Pancreas (tissue), 10 donors: ENCODE measurements at regions not wholly inside any gene's neighbourhood (a gene's known extent, or its start where the extent isn't known, plus 50 kb on each side); places are given as distances from the start of the nearest gene placed in this dataset.

ENCODE experiments used
- ATAC-seq, 4 donors: fragments of 200-7000 bp; cut with Tn5 transposase; one replicate each; pipeline versions ENCODE4 v1.8.0 to v1.9.1; 2020; ENCODE audit warnings: mild to moderate bottlenecking in 4 of 4, moderate library complexity in 4 of 4
- DNase-seq, 6 donors: peaks; one replicate each; pipeline ENCODE4 v3.0.0-alpha.2; 2020
- FAIRE-seq: peaks from 2 replicates; lab custom pipeline; 2012; peaks lifted over from hg19 to GRCh38; lab: Jason Lieb, UNC
- H3K27ac ChIP-seq, 4 donors: fragments of 200-600 bp; sonication (generic); 1 replicate in 3 of 4; 2 replicates in 1 of 4; pipeline versions ENCODE4 v1.5.0 to v1.8.0; 2020
- H3K27me3 ChIP-seq, 4 donors: fragments of 200-600 bp; one replicate each; pipeline ENCODE4 v1.8.0; 2021
- H3K36me3 ChIP-seq, 3 donors: fragments of 200-600 bp; sonication (generic) in 1 of 3; one replicate each; pipeline versions ENCODE4 v1.5.0 to v1.8.0; 2020 to 2021
- H3K4me1 ChIP-seq, 3 donors: fragments of 200-600 bp; one replicate each; pipeline ENCODE4 v1.8.0; 2021
- H3K4me3 ChIP-seq, 4 donors: fragments of 200-600 bp; sonication (generic) in 2 of 4; one replicate each; pipeline versions ENCODE4 v1.5.0 to v1.8.0; 2020 to 2021
- H3K9me3 ChIP-seq, 4 donors: fragments of 200-600 bp; one replicate each; pipeline ENCODE4 v1.8.0; 2021
- WGBS, 2 donors: extraction: QIAGEN DNeasy Blood & Tissue Kit; methylation state at CpG; one replicate each; pipeline ENCODE4 v1.1.7; 2013; 5-methylcytosine and 5-hydroxymethylcytosine counted together
- intact Hi-C, 3 donors: fragments of 100-400 bp; cut with DNase I; formaldehyde crosslinking; loops; one replicate each; pipeline versions ENCODE4 v1.11.1 to v1.14.2; 2022
- TF ChIP-seq, protein P1 (sequence below), 4 donors: fragments of 200-600 bp; sonication (generic) in 3 of 4; IDR thresholded peaks; one replicate each; pipeline versions ENCODE4 v1.5.0 to v1.8.0; 2021; ENCODE audit warnings: antibody characterized with exemption in 4 of 4
- donor health status: healthy with polysubstance abuse.
- donor health status: DM: no; HTN: no; CAD: no; lungs with moderate emphysema.
- donor health status: DM: no; HTN: no; CAD: no.
- donor health status: control.
- donor health status: control.
- donor health status: Bipolar disorder and iron deficiency.
- donor health status: DM: yes; HTN: yes; CAD: no.
- donor health status: DM: no; HTN: no; CAD: no.
- donor health status: DM: no; HTN: no; CAD: no.
- donor health status: DM: yes; HTN: yes; CAD: no.

DNA sequence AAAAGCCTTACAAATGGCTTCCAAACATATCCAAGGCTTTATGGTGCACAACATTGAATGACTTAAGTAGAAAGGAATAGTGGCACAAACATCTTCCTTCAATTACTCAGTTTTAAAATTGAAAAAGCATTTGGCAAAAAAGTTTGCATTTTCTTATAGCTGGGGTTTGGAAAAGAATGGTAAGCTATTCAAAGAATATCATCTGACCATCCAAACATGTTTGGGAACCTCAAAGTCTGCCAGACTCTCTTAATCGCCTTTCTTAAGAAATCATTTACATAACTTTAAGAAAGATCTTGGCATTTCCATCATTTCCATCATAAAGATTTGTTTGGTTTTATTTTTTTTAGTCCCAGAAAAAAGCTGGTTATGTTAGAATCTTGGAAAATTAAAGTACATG, 210.1 kb upstream of the PELI2 start:
- Histone ChIP-seq H3K36me3 (no peaks in the 10 kb centered on the region), H3K27me3 (no peaks in the 10 kb centered on the region), H3K9me3 (no peaks in the 10 kb centered on the region), H3K4me1 (no peaks in the 10 kb centered on the region), H3K27ac (no peak overlapping the region), H3K4me3 (no peak overlapping the region)
- no peak for ATAC-seq
- 94 to 96% methylated on average over 1 of the region's 1 CpG for WGBS, 2 donors
- intact Hi-C loops = no loop called here
- FAIRE-seq = no peak
- TF ChIP-seq, protein P1, sequence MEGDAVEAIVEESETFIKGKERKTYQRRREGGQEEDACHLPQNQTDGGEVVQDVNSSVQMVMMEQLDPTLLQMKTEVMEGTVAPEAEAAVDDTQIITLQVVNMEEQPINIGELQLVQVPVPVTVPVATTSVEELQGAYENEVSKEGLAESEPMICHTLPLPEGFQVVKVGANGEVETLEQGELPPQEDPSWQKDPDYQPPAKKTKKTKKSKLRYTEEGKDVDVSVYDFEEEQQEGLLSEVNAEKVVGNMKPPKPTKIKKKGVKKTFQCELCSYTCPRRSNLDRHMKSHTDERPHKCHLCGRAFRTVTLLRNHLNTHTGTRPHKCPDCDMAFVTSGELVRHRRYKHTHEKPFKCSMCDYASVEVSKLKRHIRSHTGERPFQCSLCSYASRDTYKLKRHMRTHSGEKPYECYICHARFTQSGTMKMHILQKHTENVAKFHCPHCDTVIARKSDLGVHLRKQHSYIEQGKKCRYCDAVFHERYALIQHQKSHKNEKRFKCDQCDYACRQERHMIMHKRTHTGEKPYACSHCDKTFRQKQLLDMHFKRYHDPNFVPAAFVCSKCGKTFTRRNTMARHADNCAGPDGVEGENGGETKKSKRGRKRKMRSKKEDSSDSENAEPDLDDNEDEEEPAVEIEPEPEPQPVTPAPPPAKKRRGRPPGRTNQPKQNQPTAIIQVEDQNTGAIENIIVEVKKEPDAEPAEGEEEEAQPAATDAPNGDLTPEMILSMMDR (IDR thresholded peaks at IDR 0.05) = no peak
- no peak for DNase-seq

DNA sequence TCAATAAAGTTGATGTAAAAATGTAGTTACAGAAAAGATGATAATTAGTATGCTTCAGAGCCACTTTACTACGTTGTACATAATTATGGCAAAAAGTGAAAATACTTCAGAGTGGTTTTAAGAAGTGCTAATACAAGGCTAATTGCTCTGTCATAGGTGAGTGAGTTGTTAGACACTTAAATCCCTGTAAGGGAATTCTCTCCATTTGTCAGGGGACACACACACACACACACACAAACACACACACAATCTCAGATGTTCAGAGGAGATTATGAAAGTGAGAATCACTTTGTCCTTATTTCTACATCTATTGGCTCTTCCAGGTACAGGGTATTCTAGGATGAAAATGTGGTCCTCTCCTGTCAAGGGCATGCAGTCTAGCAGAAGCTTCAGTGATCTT, 208.3 kb upstream of the PELI2 start:
- DNase-seq = no peak
- Histone ChIP-seq H3K4me1 (no peaks in the 10 kb centered on the region), H3K27me3 (no peaks in the 10 kb centered on the region), H3K36me3 (no peaks in the 10 kb centered on the region), H3K4me3 (no peak overlapping the region), H3K27ac (no peak overlapping the region), H3K9me3 (no peaks in the 10 kb centered on the region)
- ATAC-seq = no peak
- intact Hi-C loops = no loop called here
- TF ChIP-seq, protein P1 (IDR thresholded peaks at IDR 0.05) = no peak
- WGBS, 2 donors = 96 to 97% methylated on average over 1 of the region's 1 CpG
- FAIRE-seq = no peak

DNA sequence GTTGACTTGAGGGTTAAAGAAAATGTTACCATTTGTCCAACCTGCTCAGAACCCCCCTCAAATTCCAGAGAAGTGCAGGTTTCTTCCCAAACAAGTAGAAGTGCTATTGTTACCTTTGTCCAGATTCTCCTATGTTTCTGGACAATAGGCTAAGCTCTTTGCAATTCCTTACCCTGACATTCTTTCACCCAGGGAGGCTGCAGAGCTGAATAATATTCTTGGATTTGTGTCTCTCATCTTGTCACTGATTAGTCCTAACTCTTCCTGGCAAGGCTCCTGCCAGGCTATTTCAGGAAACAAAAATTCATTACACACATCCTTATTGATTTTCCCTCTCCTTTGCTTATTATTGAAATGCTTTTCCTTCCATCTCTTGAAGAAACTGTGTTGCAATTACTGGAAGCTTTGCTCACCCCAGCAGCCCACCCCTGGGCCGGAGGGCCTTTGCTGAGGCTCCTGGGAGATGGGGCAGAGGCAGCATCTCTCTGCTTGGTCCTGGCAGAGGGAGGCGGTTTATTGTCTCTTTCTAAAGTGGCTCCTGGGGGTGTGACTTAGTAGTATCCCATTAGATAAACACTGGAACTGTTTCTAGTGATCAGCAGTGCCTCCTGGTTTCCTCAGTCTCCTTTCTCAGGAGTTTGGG, 207.5 kb upstream of the PELI2 start:
- FAIRE-seq (no peak), ATAC-seq (no peak), DNase-seq (no peak)
- intact Hi-C loops = no loop called here
- Histone ChIP-seq H3K27ac (no peak overlapping the region), H3K4me3 (no peak overlapping the region), H3K9me3 (no peaks in the 10 kb centered on the region), H3K4me1 (no peaks in the 10 kb centered on the region), H3K36me3 (no peaks in the 10 kb centered on the region), H3K27me3 (no peaks in the 10 kb centered on the region)
- TF ChIP-seq, protein P1 (IDR thresholded peaks at IDR 0.05) = no peak
- WGBS, 2 donors = 75 to 88% methylated on average over 2 of the region's 2 CpGs

- whole genome bisulfite sequencing, 2 donors = 88 to 93% methylated on average over 4 of the region's 4 CpGs
- intact Hi-C loops = no loop called here
- TF ChIP-seq, protein P1 (IDR thresholded peaks at IDR 0.05) = no peak
Observed at GRCh38 chr14:55911776-55912175, 206.4 kb upstream of the PELI2 start.

DNA sequence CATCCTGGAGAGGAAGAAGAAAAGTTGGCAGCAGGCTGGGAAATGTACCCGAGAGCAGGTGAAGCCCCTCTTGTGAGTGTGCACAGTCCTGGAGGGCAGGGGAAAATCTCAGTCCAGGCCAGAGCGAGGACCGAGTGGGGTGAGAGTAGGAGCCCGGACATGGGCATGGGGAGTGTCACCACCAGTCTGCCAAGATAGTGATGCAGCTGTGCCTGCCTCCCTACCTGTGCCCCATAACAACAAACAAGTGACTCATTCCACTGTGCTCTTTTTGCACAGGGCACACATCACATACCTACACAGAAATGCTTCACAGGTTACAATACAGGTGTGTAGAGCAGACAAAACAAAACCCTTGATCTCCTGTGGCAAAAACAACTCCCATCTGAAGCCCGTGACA, 205.9 kb upstream of the PELI2 start:
- no peak for FAIRE-seq
- TF ChIP-seq, protein P1 (IDR thresholded peaks at IDR 0.05) = no peak
- H3K27me3 ChIP-seq = no peaks in the 10 kb centered on the region
- no peak overlapping the region for H3K27ac ChIP-seq
- intact Hi-C loops = no loop called here
- no peak for DNase-seq
- 89 to 90% methylated on average over 5 of the region's 5 CpGs for WGBS, 2 donors
- no peaks in the 10 kb centered on the region for H3K9me3 ChIP-seq
- ATAC-seq = no peak
- no peak overlapping the region for H3K4me3 ChIP-seq
- H3K4me1 ChIP-seq = no peaks in the 10 kb centered on the region
- no peaks in the 10 kb centered on the region for H3K36me3 ChIP-seq

More at GRCh38 chr14:55911776-55912175, 206.4 kb upstream of the PELI2 start:
- Histone ChIP-seq H3K4me3 (no peak overlapping the region), H3K4me1 (no peaks in the 10 kb centered on the region), H3K36me3 (no peaks in the 10 kb centered on the region), H3K27ac (no peak overlapping the region), H3K9me3 (no peaks in the 10 kb centered on the region), H3K27me3 (no peaks in the 10 kb centered on the region)
- DNase-seq (no peak), ATAC-seq (no peak), FAIRE-seq (no peak)
